T-helper 1 cell (primary cell): ENCODE measurements at regions not wholly inside any gene's neighbourhood (a gene's known extent, or its start where the extent isn't known, plus 50 kb on each side); places are given as distances from the start of the nearest gene placed in this dataset.
"Not testable (repeated sequence)": the region's sequence is repeated elsewhere in the genome, so short reads cannot be mapped to it uniquely, and the experiment has no call there.

Experiments
- DNase-seq, 5 donors: peaks; one replicate each; pipeline ENCODE4 v3.0.0-alpha.2; 2012 to 2020

DNA sequence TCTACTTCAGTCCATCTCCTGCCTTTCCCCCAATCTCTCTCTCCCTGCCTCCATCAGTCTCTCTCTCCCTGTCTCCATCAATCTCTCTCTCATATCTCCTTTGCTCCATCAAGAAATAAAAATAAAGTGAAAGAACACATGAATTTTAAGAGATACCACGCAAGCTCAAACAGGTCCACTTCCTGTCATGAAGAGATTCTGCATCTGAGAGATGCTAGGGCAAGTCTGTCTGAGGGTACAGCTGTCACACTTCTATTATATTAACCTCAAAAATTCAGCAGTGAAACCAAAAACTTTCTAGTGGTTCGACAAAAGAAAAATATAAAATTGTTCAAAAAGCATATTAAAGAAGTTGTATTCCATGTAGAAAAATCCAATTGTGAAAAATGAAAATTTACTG lies 296.8 kb upstream of the RSPO3 start:
- DNase-seq, result no peak

- no peak for DNase-seq
These were observed 294.2 kb upstream of the RSPO3 start for GRCh38 chr6:126824226-126824625.

DNA sequence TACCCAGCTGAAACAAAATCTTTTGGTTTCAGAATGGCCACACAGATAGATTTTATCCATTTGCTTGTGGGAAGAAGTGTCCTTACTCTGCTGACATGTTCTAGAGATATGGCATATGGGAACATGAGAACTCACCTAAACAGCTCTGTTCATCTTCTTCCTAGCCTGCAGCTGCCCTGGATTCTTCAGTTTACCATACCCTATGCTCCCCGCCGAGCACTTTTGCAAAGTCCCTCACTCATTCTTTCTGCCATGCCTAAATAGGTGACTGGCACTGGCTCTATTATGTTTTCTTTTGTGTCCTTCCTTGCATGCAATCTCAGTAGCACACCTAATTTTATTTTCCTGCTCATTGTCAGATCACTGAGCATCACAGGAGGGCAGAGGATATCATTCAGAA lies 293.7 kb upstream of the RSPO3 start:
- DNase-seq, result no peak

- DNase-seq, result no peak
These were observed 292.2 kb upstream of the RSPO3 start for GRCh38 chr6:126826166-126826714.

- no peak for DNase-seq
These were observed 287.0 kb upstream of the RSPO3 start for GRCh38 chr6:126831461-126831860.

GRCh38 chr6:126842769-126843168 lies 275.7 kb upstream of the RSPO3 start:
- DNase-seq, result no peak

- DNase-seq, result no peak
These were observed 270.4 kb upstream of the RSPO3 start for GRCh38 chr6:126848119-126848518.

DNA sequence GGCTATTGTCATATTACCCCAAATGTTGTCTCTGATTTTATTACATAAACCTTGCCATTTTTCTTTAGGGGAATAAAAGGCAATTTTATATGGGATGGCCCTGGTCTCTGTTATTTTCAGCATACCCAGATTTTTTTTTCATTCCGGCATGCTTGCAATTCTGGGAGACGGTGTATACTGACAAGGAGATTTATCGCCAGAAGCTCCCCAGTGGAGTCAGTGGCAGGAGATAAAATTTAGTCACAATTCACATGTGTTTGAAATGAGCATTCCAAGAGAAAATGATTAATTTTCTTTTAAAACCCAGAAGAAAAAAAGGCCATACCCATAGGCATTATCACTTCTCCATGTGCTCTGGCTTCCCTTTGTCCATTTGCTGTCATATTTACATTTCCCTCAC lies 250.8 kb upstream of the RSPO3 start:
- no peak for DNase-seq

DNA sequence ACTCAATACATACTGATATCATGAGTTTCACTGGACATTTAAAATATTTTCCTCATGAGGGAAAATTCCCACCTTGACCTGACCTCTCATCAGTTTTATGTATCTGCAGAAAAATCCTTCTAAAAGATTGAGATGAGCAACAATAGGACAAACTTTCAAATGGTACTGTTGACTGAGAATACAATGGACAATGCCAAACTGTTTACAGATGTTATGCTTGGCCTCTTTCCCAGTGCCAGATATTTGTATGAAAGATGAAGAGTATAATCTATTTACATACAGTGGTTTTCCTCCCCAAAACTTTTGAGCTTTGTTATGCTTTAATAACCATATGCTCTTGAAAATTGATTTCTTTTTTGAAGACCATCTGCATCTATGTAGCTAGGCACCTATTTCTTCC lies 245.1 kb upstream of the RSPO3 start:
- DNase-seq, result no peak

DNA sequence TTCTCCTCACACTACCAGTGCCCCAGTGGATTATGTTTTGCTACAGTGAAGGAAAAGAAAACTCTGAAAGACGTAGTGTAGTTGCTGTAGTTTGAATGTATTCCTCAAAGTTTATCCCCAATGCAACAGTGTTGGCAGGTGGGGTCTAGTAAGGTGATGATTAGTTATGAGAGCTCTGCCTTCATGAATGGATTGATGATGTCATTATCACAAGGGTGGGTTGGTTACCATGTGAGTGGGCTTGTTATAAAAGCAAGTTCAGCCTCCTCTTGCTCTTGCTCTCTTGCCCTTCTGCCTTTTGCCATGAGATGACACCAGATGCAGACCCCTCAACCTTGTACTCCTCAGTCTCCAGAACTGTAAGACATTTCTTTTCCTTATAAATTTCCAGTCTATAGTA lies 244.7 kb upstream of the RSPO3 start:
- DNase-seq, result no peak

DNA sequence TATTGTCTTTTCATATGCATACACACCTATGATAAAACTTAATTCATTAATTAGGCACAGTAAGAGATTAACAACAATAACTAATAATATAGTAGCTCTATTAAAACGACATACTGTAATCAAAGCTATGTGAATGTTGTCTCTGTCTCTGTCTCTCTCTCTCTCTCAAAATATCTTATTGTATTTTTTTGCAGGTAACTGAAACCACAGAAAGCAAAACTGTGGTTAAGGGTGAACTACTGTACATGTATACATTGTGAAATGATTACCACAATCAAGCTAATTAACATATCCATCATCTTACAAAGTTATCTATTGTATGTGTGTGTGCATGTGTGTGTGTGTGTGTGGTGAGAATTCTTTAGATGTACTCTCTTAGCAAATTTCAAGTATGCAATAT lies 242.0 kb upstream of the RSPO3 start:
- no peak for DNase-seq

DNA sequence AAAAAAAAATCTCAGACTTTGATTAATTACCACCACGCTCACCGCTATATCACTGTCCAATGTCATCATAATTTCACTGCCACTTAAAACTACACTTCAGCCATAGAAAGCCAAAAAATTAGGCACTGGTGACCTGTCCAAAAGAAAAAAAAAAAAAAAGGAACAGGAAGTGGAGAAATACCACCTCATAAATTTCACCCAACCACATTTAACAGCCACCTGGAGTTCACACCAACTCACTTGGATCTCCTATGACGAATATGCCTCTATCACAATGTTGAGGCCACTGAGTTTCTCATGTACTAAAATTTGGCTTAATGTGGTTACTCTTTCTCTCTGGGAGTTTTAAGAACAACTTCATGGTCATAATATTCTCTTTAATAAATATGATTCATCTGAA lies 237.5 kb upstream of the RSPO3 start:
- DNase-seq, result no peak

GRCh38 chr6:126886106-126886505 lies 232.4 kb upstream of the RSPO3 start:
- no peak for DNase-seq

DNA sequence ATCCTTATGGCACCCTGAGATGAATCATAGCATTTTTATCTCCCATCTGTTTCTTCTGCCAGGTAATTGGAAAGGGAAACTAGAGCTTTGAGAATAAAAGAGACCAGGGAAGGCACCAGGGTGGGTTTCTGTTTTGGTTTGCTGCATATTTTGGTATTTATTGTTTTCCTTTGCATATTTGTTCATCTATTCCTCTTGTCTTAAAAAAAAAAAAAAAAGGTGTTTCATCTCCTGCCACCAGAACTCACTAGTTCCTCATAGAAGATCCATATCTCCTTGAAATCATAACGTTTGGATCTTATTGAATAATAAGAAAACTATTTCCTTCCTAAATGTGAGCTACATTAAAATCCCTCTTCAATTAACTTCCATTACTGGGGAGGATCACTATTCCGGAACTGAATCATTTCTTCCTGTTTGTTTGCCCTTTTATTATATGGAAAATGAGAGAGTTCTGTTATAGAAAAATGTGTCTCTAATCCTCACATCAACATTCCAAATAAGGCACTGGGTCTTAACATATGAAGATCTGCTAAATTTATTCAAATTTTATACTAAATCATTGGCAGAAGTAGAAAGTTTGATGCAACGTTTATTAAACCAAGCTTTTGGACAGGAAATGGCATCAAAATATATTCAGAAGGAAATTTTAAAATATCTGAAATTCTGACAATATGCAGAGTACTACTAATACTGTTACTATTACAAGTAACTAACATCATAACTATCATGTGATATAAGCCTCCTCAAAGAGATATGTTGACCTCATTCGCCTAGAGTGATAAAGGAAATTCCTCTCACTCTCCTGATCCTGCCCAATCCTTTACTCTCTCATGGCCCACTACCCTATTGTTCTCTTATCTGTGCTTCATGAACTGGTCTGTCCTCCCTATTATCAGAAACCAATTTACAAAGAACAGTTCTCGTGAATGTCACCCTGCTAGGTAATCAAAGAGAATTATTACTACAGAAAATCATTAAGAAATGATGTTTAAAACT lies 229.4 kb upstream of the RSPO3 start:
- DNase-seq, result no peak

GRCh38 chr6:126890055-126890454 lies 228.4 kb upstream of the RSPO3 start:
- no peak for DNase-seq

DNA sequence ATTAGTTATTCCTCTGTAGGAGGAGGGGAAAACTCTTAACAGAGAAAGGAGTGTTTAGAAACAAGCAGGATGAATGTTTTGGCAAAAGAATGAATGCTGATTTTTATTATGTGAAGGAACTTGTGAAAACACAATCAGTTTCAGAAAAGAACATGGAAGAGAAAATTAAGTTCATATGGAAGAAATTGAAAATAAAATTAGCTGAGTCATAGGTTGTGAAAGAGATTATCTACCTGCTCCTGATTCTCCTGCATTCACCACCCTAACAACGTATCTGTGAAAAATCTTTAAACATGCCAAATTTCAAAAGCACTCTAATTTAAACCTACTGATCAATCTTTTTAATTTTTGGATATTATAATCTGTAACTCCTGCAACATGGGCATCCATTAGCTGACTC lies 227.3 kb upstream of the RSPO3 start:
- no peak for DNase-seq

GRCh38 chr6:126892869-126893268 lies 225.6 kb upstream of the RSPO3 start:
- not testable (repeated sequence) for DNase-seq

GRCh38 chr6:126897758-126898157 lies 220.7 kb upstream of the RSPO3 start:
- DNase-seq, result no peak

DNA sequence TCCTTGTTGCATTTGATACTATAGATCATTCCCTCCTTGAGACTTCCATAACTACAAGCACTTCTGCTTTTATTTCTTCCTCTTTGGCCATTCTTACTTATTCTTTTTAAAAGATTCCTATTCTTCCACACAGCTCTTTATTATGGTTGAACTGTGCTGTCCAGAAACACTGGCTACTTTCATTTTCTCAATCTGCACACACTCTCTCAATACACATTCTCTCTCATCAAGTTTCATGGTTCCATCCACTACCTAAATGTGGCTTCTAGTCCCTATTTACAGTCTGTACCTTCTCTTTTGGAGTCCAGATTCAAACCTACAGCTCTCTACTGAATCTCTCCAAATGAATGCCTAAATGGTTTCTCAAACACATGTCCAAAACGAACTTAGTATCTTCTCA lies 214.3 kb upstream of the RSPO3 start:
- no peak for DNase-seq

GRCh38 chr6:126905917-126906316 lies 212.6 kb upstream of the RSPO3 start:
- no peak for DNase-seq

DNA sequence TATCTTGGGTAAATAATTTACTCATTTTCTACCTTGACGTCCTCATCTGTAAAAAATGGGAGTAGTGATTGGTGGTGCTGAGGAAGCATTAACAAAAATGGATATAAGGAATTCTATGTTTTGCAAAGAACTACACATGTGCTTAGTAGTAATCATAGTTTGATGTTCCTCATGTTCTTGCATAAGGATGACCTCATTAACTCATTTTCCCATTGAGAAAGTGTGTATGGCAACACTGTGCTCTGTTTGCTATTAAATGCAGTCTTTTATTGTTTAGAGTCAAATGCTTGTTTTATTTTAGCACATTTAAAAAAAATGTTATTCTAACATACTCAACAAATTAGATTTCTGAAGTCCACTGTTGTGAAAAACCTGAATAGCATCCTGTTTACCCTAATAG lies 211.2 kb upstream of the RSPO3 start:
- no peak for DNase-seq

DNA sequence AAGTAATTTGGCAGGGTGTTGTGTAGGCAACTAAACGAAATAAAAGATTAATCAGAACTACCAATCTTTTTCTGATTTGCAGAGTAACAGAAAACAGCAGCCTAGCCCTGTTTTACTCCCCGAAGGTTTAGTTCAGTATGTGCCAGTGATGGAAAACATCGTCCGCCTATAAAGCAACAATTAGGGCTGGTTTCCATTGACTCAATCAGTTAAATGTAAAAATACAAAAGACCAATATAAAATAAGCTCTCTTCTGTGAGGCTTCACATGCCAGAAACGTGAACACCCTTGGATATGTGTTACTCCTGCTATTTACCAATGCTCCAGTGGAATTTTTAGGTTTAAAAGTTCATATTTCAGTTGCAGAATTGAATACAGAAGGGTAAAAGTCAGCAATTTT lies 210.5 kb upstream of the RSPO3 start:
- DNase-seq, result no peak

DNA sequence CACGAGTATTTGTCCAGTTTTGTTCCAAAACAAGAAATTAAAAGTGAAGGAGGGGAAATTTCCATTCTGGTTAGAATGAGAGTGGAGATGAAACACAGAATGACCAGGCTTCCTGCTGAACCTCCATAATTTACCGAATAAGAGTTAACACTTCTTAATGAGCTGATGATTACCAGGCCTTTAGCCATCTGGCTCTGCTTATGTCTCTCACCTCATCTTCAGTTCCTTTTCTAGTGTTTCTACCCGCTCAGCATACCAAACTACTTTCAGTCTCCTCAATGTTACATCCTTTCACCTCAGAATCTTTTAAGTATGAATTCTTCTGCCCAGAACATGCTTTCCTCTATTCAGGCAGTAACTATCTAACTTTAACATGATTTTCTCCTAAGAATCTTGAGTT lies 209.0 kb upstream of the RSPO3 start:
- no peak for DNase-seq

GRCh38 chr6:126913651-126914050 lies 204.8 kb upstream of the RSPO3 start:
- DNase-seq, result no peak

- DNase-seq, result no peak
These were observed 204.3 kb upstream of the RSPO3 start for GRCh38 chr6:126914172-126914571.
